ENCODE measurements at regions not wholly inside any gene's neighbourhood (a gene's known extent, or its start where the extent isn't known, plus 50 kb on each side); places are given as distances from the start of the nearest gene placed in this dataset.

DNA sequence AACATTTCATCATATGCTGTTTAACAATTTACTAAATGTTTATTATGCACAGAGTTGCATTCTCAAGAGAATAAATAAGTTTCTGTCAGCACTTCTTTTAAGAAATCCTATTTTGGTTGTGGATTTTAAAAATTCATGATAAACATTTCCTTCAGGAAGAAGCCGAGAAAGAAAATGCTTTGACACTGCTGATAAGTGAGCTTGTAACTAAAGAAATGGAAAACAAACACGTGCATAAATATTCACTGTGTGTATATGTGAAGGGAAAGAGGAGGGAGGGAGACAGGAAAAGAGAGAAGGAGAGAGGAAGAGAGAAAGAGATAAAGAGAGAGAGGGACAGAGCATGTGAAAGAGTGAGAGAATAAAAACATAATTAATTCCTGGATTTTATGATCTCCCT lies 1165.0 kb downstream of the DIAPH3 start:
- TF ChIP-seq CTCF (conservative IDR thresholded peaks at IDR 0.05) (no peak), EZH2 (IDR thresholded peaks at IDR 0.05; ENCODE audit: low read depth) (no peak)
